ENCODE measurements at regions not wholly inside any gene's neighbourhood (a gene's known extent, or its start where the extent isn't known, plus 50 kb on each side); places are given as distances from the start of the nearest gene placed in this dataset.
"Not testable (repeated sequence)": the region's sequence is repeated elsewhere in the genome, so short reads cannot be mapped to it uniquely, and the experiment has no call there.

GRCh38 chr11:87517351-87517750 lies 479.6 kb downstream of the TMEM135 start:
- Histone ChIP-seq H3F3A (ENCODE audit: low read depth) (no peaks in the 10 kb centered on the region), H3K4me2 (ENCODE audit: low read depth, low read length, poor library complexity, severe bottlenecking) (no peak overlapping the region), H2AFZ (ENCODE audit: low read length) (no peak overlapping the region), H3K27me3 (ENCODE audit: insufficient read depth, low read length, poor library complexity, severe bottlenecking) (no peaks in the 10 kb centered on the region), H3K9me3 (ENCODE audit: insufficient read depth, low read depth, low read length) (no peaks in the 10 kb centered on the region), H4K20me1 (ENCODE audit: insufficient read depth, low read length, poor library complexity, severe bottlenecking) (no peaks in the 10 kb centered on the region), H3K9me2 (replicated peaks; ENCODE audit: low read depth, low read length) (no peaks in the 10 kb centered on the region), H3K36me3 (ENCODE audit: insufficient read depth, low read length) (no peaks in the 10 kb centered on the region), H3K79me2 (ENCODE audit: insufficient read depth, low read length) (no peaks in the 10 kb centered on the region), H3K4me1 (ENCODE audit: insufficient read depth, low read length, poor library complexity, severe bottlenecking) (no peaks in the 10 kb centered on the region), H3K4me3 (ENCODE audit: low read length, poor library complexity, severe bottlenecking) (no peak overlapping the region), H3K9ac (ENCODE audit: low read depth, low read length, poor library complexity, severe bottlenecking) (no peak overlapping the region)
- TF ChIP-seq, protein P1, sequence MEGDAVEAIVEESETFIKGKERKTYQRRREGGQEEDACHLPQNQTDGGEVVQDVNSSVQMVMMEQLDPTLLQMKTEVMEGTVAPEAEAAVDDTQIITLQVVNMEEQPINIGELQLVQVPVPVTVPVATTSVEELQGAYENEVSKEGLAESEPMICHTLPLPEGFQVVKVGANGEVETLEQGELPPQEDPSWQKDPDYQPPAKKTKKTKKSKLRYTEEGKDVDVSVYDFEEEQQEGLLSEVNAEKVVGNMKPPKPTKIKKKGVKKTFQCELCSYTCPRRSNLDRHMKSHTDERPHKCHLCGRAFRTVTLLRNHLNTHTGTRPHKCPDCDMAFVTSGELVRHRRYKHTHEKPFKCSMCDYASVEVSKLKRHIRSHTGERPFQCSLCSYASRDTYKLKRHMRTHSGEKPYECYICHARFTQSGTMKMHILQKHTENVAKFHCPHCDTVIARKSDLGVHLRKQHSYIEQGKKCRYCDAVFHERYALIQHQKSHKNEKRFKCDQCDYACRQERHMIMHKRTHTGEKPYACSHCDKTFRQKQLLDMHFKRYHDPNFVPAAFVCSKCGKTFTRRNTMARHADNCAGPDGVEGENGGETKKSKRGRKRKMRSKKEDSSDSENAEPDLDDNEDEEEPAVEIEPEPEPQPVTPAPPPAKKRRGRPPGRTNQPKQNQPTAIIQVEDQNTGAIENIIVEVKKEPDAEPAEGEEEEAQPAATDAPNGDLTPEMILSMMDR (conservative IDR thresholded peaks at IDR 0.05; ENCODE audit: low read length), result no peak
- TF ChIP-seq EZH2phosphoT487 (IDR thresholded peaks at IDR 0.05; ENCODE audit: borderline replicate concordance), result no peak

- not testable (repeated sequence) for H3K9me3 ChIP-seq (ENCODE audit: insufficient read depth, low read depth, low read length); H2AFZ ChIP-seq (ENCODE audit: low read length); H3K4me1 ChIP-seq (ENCODE audit: insufficient read depth, low read length, poor library complexity, severe bottlenecking); H4K20me1 ChIP-seq (ENCODE audit: insufficient read depth, low read length, poor library complexity, severe bottlenecking); H3K4me2 ChIP-seq (ENCODE audit: low read depth, low read length, poor library complexity, severe bottlenecking); H3K4me3 ChIP-seq (ENCODE audit: low read length, poor library complexity, severe bottlenecking); H3K9ac ChIP-seq (ENCODE audit: low read depth, low read length, poor library complexity, severe bottlenecking); H3K27me3 ChIP-seq (ENCODE audit: insufficient read depth, low read length, poor library complexity, severe bottlenecking); H3K9me2 ChIP-seq (replicated peaks; ENCODE audit: low read depth, low read length); H3K36me3 ChIP-seq (ENCODE audit: insufficient read depth, low read length); H3F3A ChIP-seq (ENCODE audit: low read depth); H3K79me2 ChIP-seq (ENCODE audit: insufficient read depth, low read length)
These were observed 470.0 kb downstream of the TMEM135 start for GRCh38 chr11:87507722-87508121.

GRCh38 chr11:87506946-87507345 lies 469.2 kb downstream of the TMEM135 start:
- not testable (repeated sequence) for H3F3A ChIP-seq (ENCODE audit: low read depth); H3K4me2 ChIP-seq (ENCODE audit: low read depth, low read length, poor library complexity, severe bottlenecking); H3K9me2 ChIP-seq (replicated peaks; ENCODE audit: low read depth, low read length); H3K36me3 ChIP-seq (ENCODE audit: insufficient read depth, low read length); H2AFZ ChIP-seq (ENCODE audit: low read length); H4K20me1 ChIP-seq (ENCODE audit: insufficient read depth, low read length, poor library complexity, severe bottlenecking); H3K27me3 ChIP-seq (ENCODE audit: insufficient read depth, low read length, poor library complexity, severe bottlenecking); H3K9me3 ChIP-seq (ENCODE audit: insufficient read depth, low read depth, low read length); H3K79me2 ChIP-seq (ENCODE audit: insufficient read depth, low read length); H3K9ac ChIP-seq (ENCODE audit: low read depth, low read length, poor library complexity, severe bottlenecking); H3K4me3 ChIP-seq (ENCODE audit: low read length, poor library complexity, severe bottlenecking); H3K4me1 ChIP-seq (ENCODE audit: insufficient read depth, low read length, poor library complexity, severe bottlenecking)

DNA sequence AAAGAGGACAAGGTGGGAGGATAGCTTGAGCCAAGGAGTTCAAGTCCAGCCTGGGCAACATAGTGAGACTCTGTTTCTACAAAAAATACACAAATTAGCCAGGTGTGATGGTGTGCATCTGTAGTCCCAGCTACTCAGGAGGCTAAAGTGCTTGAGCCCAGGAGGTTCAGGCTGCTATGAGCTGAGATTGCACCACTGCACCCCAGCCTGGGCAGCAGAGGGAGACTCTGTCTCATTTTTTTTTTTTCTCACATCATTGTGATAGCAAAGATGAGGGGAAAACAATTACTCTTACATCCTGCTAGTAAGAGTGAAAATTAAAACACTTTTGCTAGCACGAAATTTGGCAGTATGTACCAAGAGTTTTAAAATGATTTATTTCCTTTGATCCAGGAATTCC lies 463.7 kb downstream of the TMEM135 start:
- no peak overlapping the region for H3K4me2 ChIP-seq (ENCODE audit: low read depth, low read length, poor library complexity, severe bottlenecking)
- H2AFZ ChIP-seq (ENCODE audit: low read length), result no peak overlapping the region
- no peak for TF ChIP-seq EZH2phosphoT487 (IDR thresholded peaks at IDR 0.05; ENCODE audit: borderline replicate concordance)
- TF ChIP-seq, protein P1 (conservative IDR thresholded peaks at IDR 0.05; ENCODE audit: low read length), result no peak
- H3K9me3 ChIP-seq (ENCODE audit: insufficient read depth, low read depth, low read length), result no peaks in the 10 kb centered on the region
- H3K4me3 ChIP-seq (ENCODE audit: low read length, poor library complexity, severe bottlenecking), result no peak overlapping the region
- H3K79me2 ChIP-seq (ENCODE audit: insufficient read depth, low read length), result no peaks in the 10 kb centered on the region
- H3K4me1 ChIP-seq (ENCODE audit: insufficient read depth, low read length, poor library complexity, severe bottlenecking), result no peaks in the 10 kb centered on the region
- no peak overlapping the region for H3K9ac ChIP-seq (ENCODE audit: low read depth, low read length, poor library complexity, severe bottlenecking)
- no peaks in the 10 kb centered on the region for H3K9me2 ChIP-seq (replicated peaks; ENCODE audit: low read depth, low read length)
- no peaks in the 10 kb centered on the region for H3K36me3 ChIP-seq (ENCODE audit: insufficient read depth, low read length)
- H4K20me1 ChIP-seq (ENCODE audit: insufficient read depth, low read length, poor library complexity, severe bottlenecking), result no peaks in the 10 kb centered on the region
- no peaks in the 10 kb centered on the region for H3F3A ChIP-seq (ENCODE audit: low read depth)
- no peaks in the 10 kb centered on the region for H3K27me3 ChIP-seq (ENCODE audit: insufficient read depth, low read length, poor library complexity, severe bottlenecking)

DNA sequence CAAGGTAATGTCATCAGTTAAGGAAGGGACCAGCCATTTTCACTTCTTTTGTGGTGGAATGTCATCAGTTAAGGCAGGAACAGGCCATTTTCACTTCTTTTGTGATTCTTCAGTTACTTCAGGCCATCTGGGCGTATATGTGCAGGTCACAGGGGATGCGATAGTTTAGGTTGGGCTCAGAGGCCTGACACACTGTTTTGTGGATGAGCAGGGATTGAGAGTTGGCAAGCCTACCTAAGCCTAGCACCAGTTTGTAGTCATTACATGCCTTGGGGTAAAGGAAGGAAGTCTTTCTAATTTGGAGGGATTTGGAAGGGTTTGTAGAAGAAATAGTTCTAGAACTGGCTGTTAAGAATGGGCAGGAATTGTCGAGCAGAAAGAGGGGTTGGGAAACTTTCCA lies 457.2 kb downstream of the TMEM135 start:
- H3K4me1 ChIP-seq (ENCODE audit: insufficient read depth, low read length, poor library complexity, severe bottlenecking); H3K79me2 ChIP-seq (ENCODE audit: insufficient read depth, low read length); H2AFZ ChIP-seq (ENCODE audit: low read length); H3F3A ChIP-seq (ENCODE audit: low read depth); H3K27me3 ChIP-seq (ENCODE audit: insufficient read depth, low read length, poor library complexity, severe bottlenecking); H3K36me3 ChIP-seq (ENCODE audit: insufficient read depth, low read length); H3K4me3 ChIP-seq (ENCODE audit: low read length, poor library complexity, severe bottlenecking); H3K4me2 ChIP-seq (ENCODE audit: low read depth, low read length, poor library complexity, severe bottlenecking); H3K9ac ChIP-seq (ENCODE audit: low read depth, low read length, poor library complexity, severe bottlenecking); H3K9me3 ChIP-seq (ENCODE audit: insufficient read depth, low read depth, low read length); H4K20me1 ChIP-seq (ENCODE audit: insufficient read depth, low read length, poor library complexity, severe bottlenecking); H3K9me2 ChIP-seq (replicated peaks; ENCODE audit: low read depth, low read length): not testable (repeated sequence)

DNA sequence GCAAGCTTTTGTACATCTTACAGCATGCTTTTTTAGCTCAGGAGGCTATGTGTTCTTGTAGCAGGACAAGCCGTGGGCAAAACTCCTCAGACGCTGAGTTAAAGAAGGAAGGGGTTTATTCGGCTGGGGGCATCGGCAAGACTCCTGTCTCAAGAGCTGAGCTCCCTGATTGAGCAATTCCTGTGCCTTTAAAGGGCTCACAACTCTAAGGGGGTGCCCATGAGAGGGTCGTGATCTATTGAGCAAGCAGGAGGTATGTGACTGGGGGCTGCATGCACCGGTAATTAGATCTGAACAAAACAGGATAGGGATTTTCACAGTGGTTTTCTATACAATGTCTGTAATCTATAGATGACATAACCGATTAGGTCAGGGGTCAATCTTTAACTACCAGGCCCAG lies 456.3 kb downstream of the TMEM135 start:
- H3F3A ChIP-seq (ENCODE audit: low read depth); H3K4me2 ChIP-seq (ENCODE audit: low read depth, low read length, poor library complexity, severe bottlenecking); H4K20me1 ChIP-seq (ENCODE audit: insufficient read depth, low read length, poor library complexity, severe bottlenecking); H3K9me2 ChIP-seq (replicated peaks; ENCODE audit: low read depth, low read length); H3K79me2 ChIP-seq (ENCODE audit: insufficient read depth, low read length); H3K9ac ChIP-seq (ENCODE audit: low read depth, low read length, poor library complexity, severe bottlenecking); H3K4me3 ChIP-seq (ENCODE audit: low read length, poor library complexity, severe bottlenecking); H3K9me3 ChIP-seq (ENCODE audit: insufficient read depth, low read depth, low read length); H3K27me3 ChIP-seq (ENCODE audit: insufficient read depth, low read length, poor library complexity, severe bottlenecking); H3K36me3 ChIP-seq (ENCODE audit: insufficient read depth, low read length); H2AFZ ChIP-seq (ENCODE audit: low read length); H3K4me1 ChIP-seq (ENCODE audit: insufficient read depth, low read length, poor library complexity, severe bottlenecking): not testable (repeated sequence)
